Kidney (tissue), 13 donors: ENCODE measurements at regions not wholly inside any gene's neighbourhood (a gene's known extent, or its start where the extent isn't known, plus 50 kb on each side); places are given as distances from the start of the nearest gene placed in this dataset.

Experiments used
- DNase-seq, 5 donors: peaks; one replicate each; pipeline ENCODE4 v3.0.0-alpha.2; 2013 to 2020
- FAIRE-seq: peaks from 2 replicates; lab custom pipeline; 2012; peaks lifted over from hg19 to GRCh38; lab: Jason Lieb, UNC
- H3K27ac ChIP-seq, 2 donors: one replicate each; pipeline ENCODE4 v1.7.0; 2013; ENCODE audit warnings: low read depth in 2 of 2, low read length in 2 of 2, inconsistent platforms in 1 of 2
- H3K27me3 ChIP-seq: one replicate; pipeline ENCODE4 v1.7.1; 2013; ENCODE audit warnings: low read length, inconsistent platforms; ENCODE audit not compliant: control insufficient read depth, insufficient read depth
- H3K36me3 ChIP-seq, 3 donors: one replicate each; pipeline versions ENCODE4 v1.7.0 to v1.7.1; 2013; ENCODE audit warnings: low read length in 3 of 3, control low read depth in 1 of 3, inconsistent platforms in 1 of 3; ENCODE audit not compliant: insufficient read depth in 3 of 3, control insufficient read depth in 2 of 3
- H3K4me1 ChIP-seq, 3 donors: one replicate each; pipeline versions ENCODE4 v1.7.0 to v1.7.1; 2013; ENCODE audit warnings: low read length in 3 of 3, inconsistent platforms in 1 of 3, low read depth in 1 of 3; ENCODE audit not compliant: control insufficient read depth in 2 of 3, insufficient read depth in 2 of 3
- H3K4me3 ChIP-seq, 3 donors: one replicate each; pipeline versions ENCODE4 v1.7.0 to v1.8.1; 2013; ENCODE audit warnings: low read length in 3 of 3, control low read depth in 1 of 3, inconsistent platforms in 1 of 3
- H3K9ac ChIP-seq, 3 donors: one replicate each; pipeline versions ENCODE4 v1.7.0 to v1.7.1; 2013; ENCODE audit warnings: low read length in 3 of 3, control low read depth in 1 of 3, inconsistent platforms in 1 of 3
- H3K9me3 ChIP-seq, 3 donors: one replicate each; pipeline versions ENCODE4 v1.7.0 to v1.7.1; 2013; ENCODE audit warnings: low read length in 3 of 3, control low read depth in 1 of 3, inconsistent platforms in 1 of 3; ENCODE audit not compliant: control insufficient read depth in 2 of 3, insufficient read depth in 1 of 3
- intact Hi-C: fragments of 100-400 bp; cut with DNase I; formaldehyde crosslinking; loops from one replicate; pipeline ENCODE4 v1.11.1; 2022
- TF ChIP-seq, protein P1 (sequence below): IDR thresholded peaks from 3 replicates; pipeline ENCODE4 v1.5.1; 2012; ENCODE audit warnings: mild to moderate bottlenecking, moderate library complexity, borderline replicate concordance; ENCODE audit not compliant: insufficient read depth; ENCODE audit errors: extremely low read depth
- donor health status: control.
- donor health status: control.
- donor health status: control.
- donor health status: control.
- donor health status: control.
- donor health status: DM: yes; HTN: yes; CAD: no.
- donor health status: Normal renal cell carcinoma (clear cell type).

DNA sequence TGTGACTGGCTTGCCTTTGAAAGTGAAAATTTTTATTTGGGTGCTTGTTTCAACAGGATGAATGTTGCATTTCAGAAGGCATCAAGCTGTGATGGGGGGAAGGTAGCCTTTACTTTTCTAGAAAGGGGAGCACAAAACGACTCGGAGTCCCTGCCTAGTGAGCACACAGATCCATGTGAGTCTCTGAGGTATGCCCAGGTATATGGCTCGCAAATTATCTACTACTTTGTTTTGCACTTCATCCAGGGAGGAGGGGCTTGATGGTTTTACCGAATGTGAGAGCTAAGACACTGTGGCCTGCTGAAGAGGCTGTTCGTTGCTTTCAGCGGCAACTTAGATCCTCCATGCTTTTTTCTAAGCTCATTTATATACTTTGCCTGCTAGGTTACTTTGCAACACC is 537.7 kb upstream of the PTBP2 start:
- Histone ChIP-seq H3K36me3 (no peaks in the 10 kb centered on the region), H3K27me3 (no peaks in the 10 kb centered on the region), H3K4me3 (no peak overlapping the region), H3K9ac (no peak overlapping the region), H3K4me1 (no peaks in the 10 kb centered on the region), H3K9me3 (no peaks in the 10 kb centered on the region), H3K27ac (no peak overlapping the region)
- intact Hi-C loops, result no loop called here
- FAIRE-seq (no peak), DNase-seq (no peak)
- TF ChIP-seq, protein P1, sequence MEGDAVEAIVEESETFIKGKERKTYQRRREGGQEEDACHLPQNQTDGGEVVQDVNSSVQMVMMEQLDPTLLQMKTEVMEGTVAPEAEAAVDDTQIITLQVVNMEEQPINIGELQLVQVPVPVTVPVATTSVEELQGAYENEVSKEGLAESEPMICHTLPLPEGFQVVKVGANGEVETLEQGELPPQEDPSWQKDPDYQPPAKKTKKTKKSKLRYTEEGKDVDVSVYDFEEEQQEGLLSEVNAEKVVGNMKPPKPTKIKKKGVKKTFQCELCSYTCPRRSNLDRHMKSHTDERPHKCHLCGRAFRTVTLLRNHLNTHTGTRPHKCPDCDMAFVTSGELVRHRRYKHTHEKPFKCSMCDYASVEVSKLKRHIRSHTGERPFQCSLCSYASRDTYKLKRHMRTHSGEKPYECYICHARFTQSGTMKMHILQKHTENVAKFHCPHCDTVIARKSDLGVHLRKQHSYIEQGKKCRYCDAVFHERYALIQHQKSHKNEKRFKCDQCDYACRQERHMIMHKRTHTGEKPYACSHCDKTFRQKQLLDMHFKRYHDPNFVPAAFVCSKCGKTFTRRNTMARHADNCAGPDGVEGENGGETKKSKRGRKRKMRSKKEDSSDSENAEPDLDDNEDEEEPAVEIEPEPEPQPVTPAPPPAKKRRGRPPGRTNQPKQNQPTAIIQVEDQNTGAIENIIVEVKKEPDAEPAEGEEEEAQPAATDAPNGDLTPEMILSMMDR, result no peak

DNA sequence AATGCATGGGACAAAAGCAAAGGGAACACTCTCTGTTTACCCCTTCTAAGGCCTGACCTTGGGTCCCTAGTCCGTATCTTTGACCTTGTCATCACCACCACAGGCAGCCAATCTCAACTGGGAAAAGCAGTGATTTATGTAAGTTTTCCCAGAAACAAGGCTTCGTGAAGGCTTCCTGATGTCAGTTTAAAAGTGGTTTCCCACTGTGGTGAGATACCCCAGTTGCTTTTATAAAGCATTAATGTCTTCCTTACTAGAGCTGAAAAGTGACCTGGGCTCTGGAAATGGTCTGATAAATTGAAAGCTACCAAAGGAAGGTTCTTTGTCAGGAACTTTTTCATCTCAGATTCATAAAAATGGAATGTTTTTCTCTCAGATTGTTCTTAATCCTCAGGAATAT is 536.4 kb upstream of the PTBP2 start:
- Histone ChIP-seq H3K36me3 (no peaks in the 10 kb centered on the region), H3K27ac (no peak overlapping the region), H3K9me3 (no peaks in the 10 kb centered on the region), H3K4me3 (no peak overlapping the region), H3K27me3 (no peaks in the 10 kb centered on the region), H3K4me1 (no peaks in the 10 kb centered on the region), H3K9ac (no peak overlapping the region)
- intact Hi-C loops, result no loop called here
- FAIRE-seq (no peak), DNase-seq (no peak)
- TF ChIP-seq, protein P1, result no peak

DNA sequence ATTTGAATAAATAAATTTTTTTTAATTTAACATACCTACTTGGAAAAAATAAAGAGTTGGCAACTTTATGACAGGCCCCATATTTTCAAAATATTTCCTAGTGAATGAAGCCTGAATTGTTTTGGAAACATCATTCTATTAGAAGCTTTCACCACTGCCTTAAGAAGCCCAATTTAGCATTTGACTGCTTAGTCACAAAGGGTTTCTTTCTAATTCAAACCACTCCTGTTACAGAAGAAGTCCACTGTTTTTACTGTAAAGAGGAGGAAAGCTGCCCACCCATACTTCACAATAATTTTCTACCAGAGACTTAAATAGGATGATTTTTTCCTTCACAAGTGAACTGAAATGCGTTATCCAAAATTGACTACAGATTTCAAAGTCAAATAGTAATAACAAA is 534.6 kb upstream of the PTBP2 start:
- H3K4me3 ChIP-seq, result no peak overlapping the region
- no peak overlapping the region for H3K27ac ChIP-seq
- H3K27me3 ChIP-seq, result no peaks in the 10 kb centered on the region
- TF ChIP-seq, protein P1, result no peak
- H3K9me3 ChIP-seq, result peaks cover 0 to 9% (median 0%) of the 10 kb centered on the region in 3 donors
- H3K36me3 ChIP-seq, result no peaks in the 10 kb centered on the region
- FAIRE-seq (no peak), DNase-seq (no peak)
- intact Hi-C loops, result no loop called here
- H3K4me1 ChIP-seq, result no peaks in the 10 kb centered on the region
- H3K9ac ChIP-seq, result no peak overlapping the region

DNA sequence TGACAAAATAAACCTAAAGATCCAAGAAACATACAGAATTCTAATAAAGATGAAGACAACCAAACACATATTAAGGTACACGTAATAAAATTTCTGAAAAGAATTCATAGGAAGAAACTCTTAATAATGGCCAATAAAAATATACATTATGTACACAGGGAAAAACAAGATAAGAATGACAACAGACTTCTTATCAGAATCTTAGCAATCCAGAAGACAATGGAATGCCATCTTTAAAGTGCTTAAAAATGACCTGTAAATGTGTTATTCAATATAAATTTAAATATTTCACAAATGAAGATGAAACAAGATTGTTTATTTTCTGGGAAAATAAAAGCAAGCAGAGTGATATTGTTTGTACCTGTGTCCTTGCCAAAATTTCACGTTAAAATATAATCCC is 530.4 kb upstream of the PTBP2 start:
- DNase-seq (no peak), FAIRE-seq (peak; percentile 33)
- Histone ChIP-seq H3K27ac (no peak overlapping the region), H3K9ac (no peak overlapping the region), H3K36me3 (no peaks in the 10 kb centered on the region), H3K27me3 (no peaks in the 10 kb centered on the region), H3K9me3 (peaks cover 0 to 13% (median 0%) of the 10 kb centered on the region in 3 donors), H3K4me3 (no peak overlapping the region), H3K4me1 (no peaks in the 10 kb centered on the region)
- intact Hi-C loops, result no loop called here
- TF ChIP-seq, protein P1, result no peak
